ENCODE measurements at regions not wholly inside any gene's neighbourhood (a gene's known extent, or its start where the extent isn't known, plus 50 kb on each side); places are given as distances from the start of the nearest gene placed in this dataset.

DNA sequence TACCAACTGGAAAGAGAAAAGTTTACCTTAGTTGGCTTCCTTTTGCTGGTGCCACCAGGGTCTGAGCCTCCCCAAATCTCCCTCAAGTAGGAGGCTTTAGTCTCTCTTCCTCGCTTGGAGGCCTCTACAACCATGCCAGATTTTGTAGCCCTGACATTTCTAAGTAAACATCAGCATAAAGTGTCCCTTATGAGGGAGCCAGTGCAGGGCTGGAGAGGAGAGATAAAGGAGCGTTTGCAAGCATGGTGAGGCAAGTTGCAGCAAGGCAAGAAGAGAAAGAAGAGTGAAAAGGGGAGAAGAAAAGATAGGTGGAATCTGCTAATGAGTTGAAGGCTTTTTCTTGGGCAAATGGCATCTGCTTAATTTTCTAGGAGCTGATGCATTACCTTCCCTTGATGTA, 82.7 kb upstream of the FNDC3B start:
- TF ChIP-seq, protein P1, sequence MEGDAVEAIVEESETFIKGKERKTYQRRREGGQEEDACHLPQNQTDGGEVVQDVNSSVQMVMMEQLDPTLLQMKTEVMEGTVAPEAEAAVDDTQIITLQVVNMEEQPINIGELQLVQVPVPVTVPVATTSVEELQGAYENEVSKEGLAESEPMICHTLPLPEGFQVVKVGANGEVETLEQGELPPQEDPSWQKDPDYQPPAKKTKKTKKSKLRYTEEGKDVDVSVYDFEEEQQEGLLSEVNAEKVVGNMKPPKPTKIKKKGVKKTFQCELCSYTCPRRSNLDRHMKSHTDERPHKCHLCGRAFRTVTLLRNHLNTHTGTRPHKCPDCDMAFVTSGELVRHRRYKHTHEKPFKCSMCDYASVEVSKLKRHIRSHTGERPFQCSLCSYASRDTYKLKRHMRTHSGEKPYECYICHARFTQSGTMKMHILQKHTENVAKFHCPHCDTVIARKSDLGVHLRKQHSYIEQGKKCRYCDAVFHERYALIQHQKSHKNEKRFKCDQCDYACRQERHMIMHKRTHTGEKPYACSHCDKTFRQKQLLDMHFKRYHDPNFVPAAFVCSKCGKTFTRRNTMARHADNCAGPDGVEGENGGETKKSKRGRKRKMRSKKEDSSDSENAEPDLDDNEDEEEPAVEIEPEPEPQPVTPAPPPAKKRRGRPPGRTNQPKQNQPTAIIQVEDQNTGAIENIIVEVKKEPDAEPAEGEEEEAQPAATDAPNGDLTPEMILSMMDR (IDR thresholded peaks at IDR 0.05; ENCODE audit: low read depth, low read length, missing input control): no peak
- TF ChIP-seq, protein P2, sequence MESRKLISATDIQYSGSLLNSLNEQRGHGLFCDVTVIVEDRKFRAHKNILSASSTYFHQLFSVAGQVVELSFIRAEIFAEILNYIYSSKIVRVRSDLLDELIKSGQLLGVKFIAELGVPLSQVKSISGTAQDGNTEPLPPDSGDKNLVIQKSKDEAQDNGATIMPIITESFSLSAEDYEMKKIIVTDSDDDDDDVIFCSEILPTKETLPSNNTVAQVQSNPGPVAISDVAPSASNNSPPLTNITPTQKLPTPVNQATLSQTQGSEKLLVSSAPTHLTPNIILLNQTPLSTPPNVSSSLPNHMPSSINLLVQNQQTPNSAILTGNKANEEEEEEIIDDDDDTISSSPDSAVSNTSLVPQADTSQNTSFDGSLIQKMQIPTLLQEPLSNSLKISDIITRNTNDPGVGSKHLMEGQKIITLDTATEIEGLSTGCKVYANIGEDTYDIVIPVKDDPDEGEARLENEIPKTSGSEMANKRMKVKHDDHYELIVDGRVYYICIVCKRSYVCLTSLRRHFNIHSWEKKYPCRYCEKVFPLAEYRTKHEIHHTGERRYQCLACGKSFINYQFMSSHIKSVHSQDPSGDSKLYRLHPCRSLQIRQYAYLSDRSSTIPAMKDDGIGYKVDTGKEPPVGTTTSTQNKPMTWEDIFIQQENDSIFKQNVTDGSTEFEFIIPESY (IDR thresholded peaks at IDR 0.05): no peak
- no peak for TF ChIP-seq HNF4A (conservative IDR thresholded peaks at IDR 0.05)
- no peak for TF ChIP-seq TAF1 (conservative IDR thresholded peaks at IDR 0.05)
